ENCODE measurements at regions not wholly inside any gene's neighbourhood (a gene's known extent, or its start where the extent isn't known, plus 50 kb on each side); places are given as distances from the start of the nearest gene placed in this dataset.
A peak's percentile ranks its signal among the peaks of the same experiment; 100 is the strongest.
"Not testable (repeated sequence)": the region's sequence is repeated elsewhere in the genome, so short reads cannot be mapped to it uniquely, and the experiment has no call there.

DNA sequence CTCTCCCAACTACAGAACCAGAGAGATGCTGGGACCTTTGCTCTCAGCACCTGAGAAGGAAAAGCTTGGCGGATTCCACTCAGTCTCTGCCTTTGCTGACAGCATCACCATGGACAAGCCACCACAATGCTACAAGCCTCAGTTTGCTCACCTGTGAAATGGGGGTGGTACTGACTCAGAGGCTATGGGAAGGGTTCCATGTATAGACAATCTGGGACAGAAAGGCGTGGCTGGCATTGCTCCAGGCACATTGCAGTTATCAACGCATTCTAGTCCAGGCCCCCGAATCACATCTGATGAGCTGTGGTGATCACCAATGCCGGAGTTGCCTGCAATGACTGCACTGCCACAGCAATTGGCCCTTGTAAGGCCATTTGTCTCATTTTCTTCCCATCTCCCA, 72.6 kb downstream of the ISX start:
- no peak for DNase-seq (ENCODE audit: low read depth)

GRCh38 chr22:35140879-35141745, 75.2 kb downstream of the ISX start:
- DNase-seq (ENCODE audit: low read depth) = peak; percentile 27

DNA sequence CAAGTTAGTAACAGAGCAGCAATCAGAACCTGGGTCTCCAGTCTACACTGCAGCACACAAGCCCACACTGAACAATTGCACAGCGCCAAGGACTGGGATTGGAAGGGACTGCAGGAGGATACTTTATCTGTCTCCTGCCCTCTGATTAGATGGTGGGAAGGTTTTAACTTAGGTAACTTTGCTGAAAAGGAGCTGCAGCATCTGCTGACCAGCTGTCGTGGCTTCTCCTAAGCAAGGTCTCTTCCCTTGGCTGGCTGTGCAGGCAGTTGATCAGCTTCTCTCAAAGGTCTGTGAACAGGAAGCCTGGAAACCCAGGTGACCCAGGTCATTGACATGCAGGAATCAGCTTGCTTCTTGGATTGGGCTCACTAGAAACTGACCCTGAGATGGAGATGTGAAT, 82.4 kb downstream of the ISX start:
- no peak for DNase-seq (ENCODE audit: low read depth)

- DNase-seq (ENCODE audit: low read depth) = no peak
Observed at GRCh38 chr22:35148866-35149548, 83.0 kb downstream of the ISX start.

- DNase-seq (ENCODE audit: low read depth) = peak; percentile 43
Observed at GRCh38 chr22:35150183-35151107, 84.5 kb downstream of the ISX start.

DNA sequence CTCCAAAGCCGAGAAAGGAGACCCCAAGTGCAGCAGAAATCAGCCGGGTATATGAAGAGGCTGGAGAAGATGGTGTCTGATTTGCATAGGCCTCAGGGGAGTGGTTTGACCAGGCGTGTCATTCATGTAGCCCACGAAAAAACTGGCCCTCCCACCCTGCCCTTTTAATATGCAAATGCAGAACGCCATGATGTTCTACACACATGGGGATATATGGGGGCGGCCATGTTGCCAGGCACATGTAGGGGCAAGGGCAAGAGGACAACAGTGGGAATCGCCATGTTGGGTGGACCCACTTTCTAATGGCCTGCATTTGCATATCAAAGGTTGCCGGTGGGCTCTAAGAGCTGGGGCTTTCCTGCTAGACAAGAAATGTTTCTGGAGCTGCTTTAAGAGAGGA, 86.4 kb downstream of the ISX start:
- DNase-seq (ENCODE audit: low read depth) = no peak

DNA sequence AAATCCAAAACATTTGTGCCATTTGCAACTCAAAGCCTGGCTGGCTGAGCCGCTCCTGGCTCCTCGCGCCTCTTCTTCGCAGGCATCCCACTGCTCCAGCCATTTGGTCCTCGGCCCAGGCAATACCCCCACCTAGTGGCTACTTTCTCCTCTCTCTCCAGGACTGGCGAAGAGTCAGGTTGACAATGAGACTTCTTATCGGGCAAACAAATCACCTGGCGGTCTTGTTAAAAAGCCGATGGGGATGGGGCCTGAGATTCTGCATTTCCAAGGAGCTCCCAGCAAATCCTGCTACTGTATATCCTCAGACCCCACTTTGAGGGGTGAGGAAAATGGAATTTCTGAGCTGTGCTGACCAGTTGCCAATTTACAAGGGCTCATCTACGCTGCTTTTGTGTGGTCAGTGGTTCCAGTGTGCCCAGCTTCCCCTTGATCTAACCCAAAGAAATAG, 89.0 kb downstream of the ISX start:
- DNase-seq (ENCODE audit: low read depth) = peak; percentile 51

- DNase-seq (ENCODE audit: low read depth) = peak; percentile 73
Observed at GRCh38 chr22:35155403-35156025, 89.6 kb downstream of the ISX start.

GRCh38 chr22:35156945-35157344, 91.0 kb downstream of the ISX start:
- DNase-seq (ENCODE audit: low read depth) = no peak

GRCh38 chr22:35158336-35158735, 92.4 kb downstream of the ISX start:
- DNase-seq (ENCODE audit: low read depth) = no peak

DNA sequence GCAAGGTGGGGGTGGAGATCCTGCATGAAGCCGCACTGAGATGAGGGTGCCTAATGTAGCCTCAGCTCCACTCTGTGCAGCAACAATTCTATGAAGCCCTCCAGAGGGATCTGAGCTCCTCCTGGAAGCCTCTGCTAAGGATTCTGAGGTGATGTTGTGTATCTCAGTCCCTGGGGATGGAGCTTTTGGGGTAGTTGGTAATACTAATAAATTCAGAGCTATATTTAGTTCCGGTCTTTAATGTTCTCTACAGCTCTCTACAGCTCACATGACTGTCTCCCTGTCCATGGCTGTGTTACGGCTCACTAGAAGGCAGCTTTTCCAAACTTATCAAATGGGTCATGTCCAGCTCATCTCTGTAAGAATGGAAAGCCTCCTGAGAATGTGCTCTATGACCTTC, 93.4 kb downstream of the ISX start:
- DNase-seq (ENCODE audit: low read depth) = no peak

DNA sequence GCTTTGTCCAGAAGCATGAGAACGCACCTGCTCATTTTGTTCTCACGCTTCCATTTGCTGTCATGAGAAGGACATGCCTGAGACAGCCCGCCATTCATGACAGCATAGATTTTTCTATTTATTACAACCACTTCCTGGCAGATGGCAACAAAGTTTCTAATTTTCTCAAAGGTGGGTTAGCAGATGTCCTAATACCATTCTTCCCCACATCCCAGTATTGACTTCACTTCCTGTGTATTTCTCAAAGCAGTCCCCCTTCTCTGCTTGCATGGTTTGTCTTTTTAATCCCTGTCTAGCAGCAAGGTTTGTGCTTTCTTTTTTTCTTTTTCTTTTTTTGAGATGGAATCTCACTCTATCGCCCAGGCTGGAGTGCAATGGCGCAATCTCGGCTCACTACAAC, 94.3 kb downstream of the ISX start:
- no peak for DNase-seq (ENCODE audit: low read depth)

- DNase-seq (ENCODE audit: low read depth) = not testable (repeated sequence)
Observed at GRCh38 chr22:35165896-35166295, 91.4 kb upstream of the HMGXB4 start.

GRCh38 chr22:35170716-35171697, 86.3 kb upstream of the HMGXB4 start:
- DNase-seq (ENCODE audit: low read depth) = no peak

DNA sequence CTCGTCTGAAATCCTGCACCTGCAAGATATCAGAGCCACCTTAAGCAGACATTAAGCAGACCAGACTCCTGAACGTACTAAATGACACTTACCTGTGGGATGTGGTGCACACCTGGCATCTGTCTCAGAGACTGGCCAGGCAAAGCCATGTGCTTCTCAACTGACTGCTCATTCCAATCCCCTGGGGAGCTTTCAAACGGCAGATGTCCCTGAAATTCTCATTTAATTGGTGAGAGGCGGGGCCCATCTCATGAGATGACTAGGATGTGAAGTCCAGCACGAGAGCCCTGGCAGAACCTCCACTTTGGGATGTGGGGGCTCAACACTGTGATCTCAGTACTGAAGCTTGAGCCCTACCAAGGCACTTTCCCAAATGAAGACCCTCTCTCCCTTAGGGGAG, 84.9 kb upstream of the HMGXB4 start:
- DNase-seq (ENCODE audit: low read depth) = peak; percentile 18

GRCh38 chr22:35173655-35174054, 83.6 kb upstream of the HMGXB4 start:
- no peak for DNase-seq (ENCODE audit: low read depth)

- DNase-seq (ENCODE audit: low read depth) = no peak
Observed at GRCh38 chr22:35174401-35175038, 82.8 kb upstream of the HMGXB4 start.

DNA sequence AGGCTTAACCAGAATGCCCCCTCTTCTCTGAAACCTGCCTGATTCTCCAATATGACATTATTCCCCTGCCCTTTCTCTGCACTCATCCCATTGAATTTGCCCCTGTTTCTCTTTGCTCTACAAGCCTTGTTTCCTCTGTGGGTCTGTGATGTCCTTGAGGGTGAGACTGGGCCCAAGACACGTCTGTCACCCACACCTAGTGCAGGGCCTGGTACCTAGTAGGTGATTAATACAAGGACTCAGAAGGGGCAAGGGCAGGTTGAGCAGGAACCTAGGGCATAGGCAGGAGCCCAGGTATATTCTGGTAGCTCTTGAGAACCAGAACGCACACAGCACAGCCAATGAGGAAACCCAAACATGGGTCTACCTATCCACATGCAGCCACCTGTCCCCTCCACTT, 81.9 kb upstream of the HMGXB4 start:
- DNase-seq (ENCODE audit: low read depth) = no peak

GRCh38 chr22:35177811-35178210, 79.5 kb upstream of the HMGXB4 start:
- no peak for DNase-seq (ENCODE audit: low read depth)

DNA sequence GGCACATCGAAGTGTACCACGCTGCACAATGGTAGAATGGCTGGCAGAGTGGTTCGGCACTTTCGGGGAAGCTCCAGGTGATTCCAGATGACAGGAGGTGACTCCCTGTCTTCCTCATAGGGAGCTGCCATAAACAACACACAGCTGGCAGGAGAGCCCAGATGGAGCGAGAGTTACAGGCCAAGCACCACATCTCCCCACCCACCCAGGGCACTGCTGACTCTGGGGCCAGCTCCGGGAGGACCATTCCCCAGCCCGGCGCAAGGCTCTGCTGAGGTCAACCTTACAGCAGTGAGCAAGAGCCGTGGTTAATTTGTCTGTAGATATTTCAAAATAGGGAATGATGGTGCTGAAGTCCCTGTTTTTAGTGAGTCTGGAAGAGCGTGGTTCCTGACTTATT, 78.8 kb upstream of the HMGXB4 start:
- DNase-seq (ENCODE audit: low read depth) = no peak

Data from LHCN-M2 (cell line).